Neural cell (in vitro differentiated cells): ENCODE measurements at regions not wholly inside any gene's neighbourhood (a gene's known extent, or its start where the extent isn't known, plus 50 kb on each side); places are given as distances from the start of the nearest gene placed in this dataset.

Experiments
- H2AFZ ChIP-seq: fragments of 200-600, 300-800 bp; sonication (generic), shearing (Covaris generic); 2 replicates; pipeline ENCODE4 v1.6.0; 2014; ENCODE audit warnings: low read depth, mild to moderate bottlenecking, antibody characterized with exemption, low read length, moderate library complexity
- H3F3A ChIP-seq: fragments of 200-600 bp; shearing (Covaris generic); 2 replicates; pipeline ENCODE4 v1.6.1; 2016; ENCODE audit warnings: mild to moderate bottlenecking, moderate library complexity, mixed read lengths, antibody characterized with exemption, low read length; ENCODE audit not compliant: insufficient read depth, poor library complexity, severe bottlenecking
- H3K27ac ChIP-seq: fragments of 200-600, 300-800 bp; sonication (generic), shearing (Covaris generic); 2 replicates; pipeline ENCODE4 v1.5.1; 2014; ENCODE audit warnings: mild to moderate bottlenecking, low read length, moderate library complexity
- H3K27me3 ChIP-seq: fragments of 300-800, 200-600 bp; sonication (generic), shearing (Covaris generic); 2 replicates; pipeline ENCODE4 v1.6.0; 2014; ENCODE audit warnings: mild to moderate bottlenecking, low read depth, low read length, moderate library complexity; ENCODE audit not compliant: insufficient read depth
- H3K36me3 ChIP-seq: fragments of 300-800, 200-600 bp; sonication (generic), shearing (Covaris generic); 2 replicates; pipeline ENCODE4 v1.5.1; 2014; ENCODE audit warnings: mild to moderate bottlenecking, antibody characterized with exemption, low read length, moderate library complexity; ENCODE audit not compliant: insufficient read depth
- H3K4me2 ChIP-seq: fragments of 300-800, 200-600 bp; sonication (generic), shearing (Covaris generic); 2 replicates; pipeline ENCODE4 v1.6.0; 2014; ENCODE audit warnings: mild to moderate bottlenecking, low read length
- H3K4me3 ChIP-seq: fragments of 300-800, 200-600 bp; sonication (generic), shearing (Covaris generic); 2 replicates; pipeline ENCODE4 v1.5.1; 2014; ENCODE audit warnings: mild to moderate bottlenecking, low read length, moderate library complexity
- H3K79me2 ChIP-seq: fragments of 200-600 bp; shearing (Covaris generic); replicated peaks from 2 replicates; pipeline ENCODE4 v1.6.0; 2014; ENCODE audit warnings: mild to moderate bottlenecking, low read length, moderate library complexity; ENCODE audit not compliant: insufficient read depth
- H3K9ac ChIP-seq: fragments of 300-800, 200-600 bp; sonication (generic), shearing (Covaris generic); 2 replicates; pipeline ENCODE4 v1.6.1; 2016; ENCODE audit warnings: mild to moderate bottlenecking, low read length, mixed read lengths
- H3K9me2 ChIP-seq: fragments of 200-600 bp; shearing (Covaris generic); 2 replicates; pipeline ENCODE4 v1.6.1; 2016; ENCODE audit warnings: mild to moderate bottlenecking, low read length, mixed read lengths; ENCODE audit not compliant: insufficient read depth
- H3K9me3 ChIP-seq: fragments of 200-600, 300-800 bp; sonication (generic), shearing (Covaris generic); 2 replicates; pipeline ENCODE4 v1.6.1; 2016; ENCODE audit warnings: mild to moderate bottlenecking, mixed run types, low read length, moderate library complexity, mixed read lengths
- H4K20me1 ChIP-seq: fragments of 200-600 bp; shearing (Covaris generic); 2 replicates; pipeline ENCODE4 v1.6.1; 2016; ENCODE audit warnings: mild to moderate bottlenecking, mixed run types; ENCODE audit not compliant: insufficient read depth
- CTCF ChIP-seq: fragments of 450-650 bp; IDR thresholded peaks from 2 replicates; pipeline ENCODE4 v1.5.1; 2014; ENCODE audit warnings: antibody characterized with exemption, mild to moderate bottlenecking, moderate library complexity; ENCODE audit not compliant: poor library complexity, severe bottlenecking
- EP300 ChIP-seq: fragments of 450-650 bp; conservative IDR thresholded peaks from 2 replicates; pipeline ENCODE4 v1.6.1; 2014; ENCODE audit warnings: antibody characterized with exemption, mild to moderate bottlenecking, moderate library complexity; ENCODE audit not compliant: poor library complexity, severe bottlenecking
- EZH2 ChIP-seq: fragments of 200-600, 300-800 bp; shearing (Covaris generic), sonication (generic); IDR thresholded peaks from 2 replicates; pipeline ENCODE4 v1.6.1; 2014; ENCODE audit warnings: antibody characterized with exemption, low read length, borderline replicate concordance, mild to moderate bottlenecking; ENCODE audit not compliant: insufficient read depth, poor library complexity, severe bottlenecking
- MXI1 ChIP-seq: fragments of 450-650 bp; conservative IDR thresholded peaks from 2 replicates; pipeline ENCODE4 v1.6.1; 2014; ENCODE audit warnings: antibody characterized with exemption, mild to moderate bottlenecking; ENCODE audit not compliant: poor library complexity, severe bottlenecking
- POLR2AphosphoS5 ChIP-seq: IDR thresholded peaks from 2 replicates; pipeline ENCODE4 v1.6.1; 2012
- RAD21 ChIP-seq: fragments of 450-650 bp; conservative IDR thresholded peaks from 2 replicates; pipeline ENCODE4 v1.6.1; 2014; ENCODE audit warnings: antibody characterized with exemption, mild to moderate bottlenecking, moderate library complexity
- REST ChIP-seq: IDR thresholded peaks from 2 replicates; pipeline ENCODE4 v1.6.1; 2012; ENCODE audit warnings: borderline replicate concordance
- SMC3 ChIP-seq: fragments of 450-650 bp; conservative IDR thresholded peaks from 2 replicates; pipeline ENCODE4 v1.6.1; 2014; ENCODE audit warnings: antibody characterized with exemption, mild to moderate bottlenecking, moderate library complexity; ENCODE audit not compliant: poor library complexity
- TAF1 ChIP-seq: IDR thresholded peaks from 2 replicates; pipeline ENCODE4 v1.6.1; 2012; ENCODE audit warnings: low read depth

- no peaks in the 10 kb centered on the region for H3K79me2 ChIP-seq
- no peaks in the 10 kb centered on the region for H3K36me3 ChIP-seq
- H3K9me2 ChIP-seq = no peaks in the 10 kb centered on the region
- no peak for TF ChIP-seq EP300
- TF ChIP-seq SMC3 = no peak
- TF ChIP-seq CTCF = no peak
- no peak for TF ChIP-seq TAF1
- TF ChIP-seq REST = no peak
- no peak for TF ChIP-seq EZH2
- no peak for TF ChIP-seq MXI1
- TF ChIP-seq RAD21 = no peak
- no peak for TF ChIP-seq POLR2AphosphoS5
- no peak overlapping the region for H3K9ac ChIP-seq
- no peak overlapping the region for H3K4me3 ChIP-seq
- no peak overlapping the region for H2AFZ ChIP-seq
- no peak overlapping the region for H3K27ac ChIP-seq
- H3F3A ChIP-seq = no peaks in the 10 kb centered on the region
- no peak overlapping the region for H3K4me2 ChIP-seq
- H3K27me3 ChIP-seq = no peaks in the 10 kb centered on the region
- no peaks in the 10 kb centered on the region for H4K20me1 ChIP-seq
- H3K9me3 ChIP-seq = no peaks in the 10 kb centered on the region
These were observed 230.5 kb downstream of the MIAT start for GRCh38 chr22:26887916-26888315.

- H3K79me2 ChIP-seq = no peaks in the 10 kb centered on the region
- H3K4me2 ChIP-seq = no peak overlapping the region
- TF ChIP-seq REST (no peak), RAD21 (no peak), EZH2 (no peak), MXI1 (no peak), EP300 (no peak), SMC3 (no peak), POLR2AphosphoS5 (no peak), TAF1 (no peak), CTCF (no peak)
- H3K27me3 ChIP-seq = no peaks in the 10 kb centered on the region
- no peak overlapping the region for H3K9ac ChIP-seq
- no peaks in the 10 kb centered on the region for H3K9me2 ChIP-seq
- no peak overlapping the region for H3K4me3 ChIP-seq
- H4K20me1 ChIP-seq = no peaks in the 10 kb centered on the region
- H3K27ac ChIP-seq = no peak overlapping the region
- no peaks in the 10 kb centered on the region for H3K9me3 ChIP-seq
- no peaks in the 10 kb centered on the region for H3K36me3 ChIP-seq
- no peaks in the 10 kb centered on the region for H3F3A ChIP-seq
- no peak overlapping the region for H2AFZ ChIP-seq
These were observed 231.5 kb downstream of the MIAT start for GRCh38 chr22:26888887-26889286.
